CD4-positive, alpha-beta T cell treated with Interleukin-17A for 4 hours (primary cell): ENCODE measurements at regions not wholly inside any gene's neighbourhood (a gene's known extent, or its start where the extent isn't known, plus 50 kb on each side); places are given as distances from the start of the nearest gene placed in this dataset.

Experiments
- DNase-seq: peaks from one replicate; pipeline ENCODE4 v3.0.0-alpha.2; 2020; ENCODE audit warnings: mixed read lengths

GRCh38 chr12:110995615-110996014, 75.2 kb upstream of the MYL2 start:
- DNase-seq: no peak

DNA sequence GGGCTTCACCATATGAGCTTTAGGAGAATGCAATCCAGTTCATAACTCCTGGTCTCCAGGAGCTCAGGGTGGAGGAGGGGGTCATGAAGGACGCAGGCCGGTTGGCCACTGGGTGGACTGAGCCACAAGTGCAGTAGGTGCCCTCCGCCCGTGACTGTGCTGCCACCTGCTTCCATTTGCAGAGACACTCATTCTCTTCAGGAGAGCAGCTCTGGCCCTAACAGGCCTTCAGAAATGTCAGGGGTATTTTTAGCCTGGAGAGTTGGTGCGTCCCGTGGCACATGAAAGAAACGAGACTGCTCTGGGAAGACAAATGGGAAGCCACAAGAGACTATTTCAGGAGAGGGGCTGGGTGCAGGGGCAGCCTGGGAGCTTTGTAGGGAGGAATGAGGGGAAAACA, 74.6 kb upstream of the MYL2 start:
- DNase-seq: no peak

- DNase-seq: no peak
Measured at GRCh38 chr12:110993434-110993833, 73.1 kb upstream of the MYL2 start.

DNA sequence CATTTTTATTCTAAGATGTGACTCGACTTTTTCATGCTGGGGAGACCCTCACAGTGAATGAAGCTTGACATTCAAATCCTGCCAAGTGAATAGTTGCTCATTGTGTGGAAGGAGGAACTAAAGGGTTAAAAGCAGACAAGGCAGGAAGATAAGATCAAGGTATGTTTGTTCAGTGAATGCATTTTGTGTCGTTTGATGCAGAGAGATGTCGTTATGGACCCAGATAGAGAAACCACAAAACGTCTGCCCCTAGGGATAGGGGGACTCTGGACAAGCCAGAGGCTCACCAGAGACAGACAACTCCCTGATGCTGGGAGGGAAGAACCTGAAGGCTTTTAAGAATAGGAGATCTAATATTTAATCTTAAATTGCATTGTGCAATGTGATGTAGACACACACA, 72.5 kb upstream of the MYL2 start:
- no peak for DNase-seq

- no peak for DNase-seq
Measured at GRCh38 chr12:110983811-110984210, 63.4 kb upstream of the MYL2 start.

DNA sequence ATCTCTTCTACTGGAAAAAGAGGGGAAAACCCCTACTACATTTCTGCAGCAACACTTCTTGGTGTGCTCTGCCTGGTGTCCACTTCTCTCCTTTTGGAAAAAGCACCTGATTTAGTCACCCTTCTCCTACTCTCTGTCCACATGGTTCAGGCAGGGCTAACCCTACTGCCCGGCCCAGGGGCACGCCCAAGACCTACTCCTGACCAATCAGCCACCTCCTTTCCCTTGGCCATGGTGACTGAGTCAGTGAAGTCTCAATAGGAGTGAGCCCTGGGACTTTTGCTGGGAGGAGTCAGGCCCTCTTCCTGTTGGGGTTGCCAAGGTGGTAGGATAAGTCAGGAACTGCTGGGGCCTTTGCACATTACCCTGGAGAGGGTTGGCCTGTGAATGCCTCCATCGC, 52.5 kb upstream of the MYL2 start:
- no peak for DNase-seq

GRCh38 chr12:110971936-110972335, 51.6 kb upstream of the MYL2 start:
- DNase-seq: no peak

GRCh38 chr12:110971189-110971920, 51.0 kb upstream of the MYL2 start:
- DNase-seq: no peak
